Stimulated activated effector memory CD8-positive, alpha-beta T cell treated with anti-CD3 and anti-CD28 coated beads, Interleukin-12 subunit alpha, Interleukin-12 subunit beta, amount 100 ng/mL, for 72 hours (primary cell): ENCODE measurements at regions not wholly inside any gene's neighbourhood (a gene's known extent, or its start where the extent isn't known, plus 50 kb on each side); places are given as distances from the start of the nearest gene placed in this dataset.
A peak's percentile ranks its signal among the peaks of the same experiment; 100 is the strongest.
"Not testable (repeated sequence)": the region's sequence is repeated elsewhere in the genome, so short reads cannot be mapped to it uniquely, and the experiment has no call there.

Source experiments
- ATAC-seq: fragments of 150-1000 bp; cut with Tn5 transposase; 2 replicates; pipeline ENCODE4 v1.10.0; 2021
- DNase-seq, 2 donors: peaks; one replicate each; pipeline ENCODE4 v3.0.0; 2021 to 2022; ENCODE audit warnings: low spot score in 2 of 2
- H3K27ac Mint-ChIP-seq: one replicate; pipeline ENCODE4 v1.8.0; 2022; ENCODE audit warnings: mild to moderate bottlenecking, mixed read lengths
- H3K36me3 Mint-ChIP-seq: one replicate; pipeline ENCODE4 v1.8.0; 2022; ENCODE audit warnings: mild to moderate bottlenecking, mixed read lengths
- H3K4me1 Mint-ChIP-seq: one replicate; pipeline ENCODE4 v1.8.0; 2022; ENCODE audit warnings: mixed read lengths
- H3K4me3 Mint-ChIP-seq: one replicate; pipeline ENCODE4 v1.8.0; 2022; ENCODE audit warnings: mild to moderate bottlenecking, mixed read lengths
- H3K9me3 Mint-ChIP-seq: one replicate; pipeline ENCODE4 v1.8.0; 2022; ENCODE audit warnings: mixed read lengths

DNA sequence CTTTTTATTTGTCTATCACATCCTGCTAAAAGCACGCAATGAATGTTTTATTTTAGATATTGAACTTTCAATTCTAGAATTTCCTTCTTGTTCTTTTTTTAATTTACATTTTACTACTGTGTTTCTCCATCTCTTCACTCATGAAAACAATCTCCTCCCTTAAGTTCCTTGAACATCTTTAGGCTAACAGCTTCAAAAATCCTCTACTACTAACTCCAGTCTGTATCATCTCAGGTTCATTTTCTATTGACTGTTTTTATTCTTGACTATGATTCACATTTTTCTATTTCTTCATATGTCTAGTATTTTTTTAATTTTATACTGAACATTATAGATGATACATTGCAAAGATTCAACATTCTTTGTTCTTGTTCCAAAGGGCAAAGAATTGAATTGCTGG is 79.2 kb upstream of the NCK2 start:
- no peak overlapping the region for H3K27ac Mint-ChIP-seq

DNA sequence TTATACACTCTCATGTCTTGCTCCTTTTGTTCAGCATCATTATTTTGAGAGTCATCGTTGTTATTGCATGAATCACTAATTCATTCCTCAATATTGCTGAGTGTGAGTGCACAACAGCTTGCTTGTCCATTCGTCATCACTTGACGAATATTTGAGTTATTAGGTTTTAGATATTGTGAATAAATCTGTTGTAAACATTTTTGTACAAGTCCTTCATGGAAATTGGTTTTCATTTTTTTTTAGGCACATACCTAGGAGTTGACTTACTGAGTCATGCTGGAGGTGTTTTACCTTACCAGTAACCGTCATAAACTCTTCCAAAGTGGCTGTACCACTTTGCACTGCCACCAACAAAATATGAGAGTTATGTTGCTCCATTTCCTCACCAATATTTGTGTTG is 84.2 kb upstream of the NCK2 start:
- no peaks in the 10 kb centered on the region for H3K4me1 Mint-ChIP-seq
- peaks cover 5% of the 10 kb centered on the region for H3K9me3 Mint-ChIP-seq
- no peaks in the 10 kb centered on the region for H3K36me3 Mint-ChIP-seq
- no peak overlapping the region for H3K27ac Mint-ChIP-seq
- ATAC-seq (no peak), DNase-seq (no peak)
- H3K4me3 Mint-ChIP-seq, result no peak overlapping the region

More for the DNA sequence above, 79.2 kb upstream of the NCK2 start:
- no peak for ATAC-seq
- Mint-ChIP-seq H3K4me1 (no peaks in the 10 kb centered on the region), H3K36me3 (no peaks in the 10 kb centered on the region), H3K9me3 (peaks cover 11% of the 10 kb centered on the region), H3K4me3 (no peak overlapping the region)
- DNase-seq, result no peak

GRCh38 chr2:105655723-105656606 is 88.7 kb upstream of the NCK2 start:
- not testable (repeated sequence) for ATAC-seq, H3K36me3 Mint-ChIP-seq, H3K4me3 Mint-ChIP-seq, H3K4me1 Mint-ChIP-seq, H3K27ac Mint-ChIP-seq, H3K9me3 Mint-ChIP-seq
- DNase-seq, result peak in 1 of 2 donors; percentile 32

- H3K27ac Mint-ChIP-seq, result no peak overlapping the region
- ATAC-seq (no peak), DNase-seq (no peak)
- no peaks in the 10 kb centered on the region for H3K9me3 Mint-ChIP-seq
- no peaks in the 10 kb centered on the region for H3K4me1 Mint-ChIP-seq
- H3K36me3 Mint-ChIP-seq, result no peaks in the 10 kb centered on the region
- H3K4me3 Mint-ChIP-seq, result no peak overlapping the region
Observed at GRCh38 chr2:105655244-105655643, 89.5 kb upstream of the NCK2 start.

GRCh38 chr2:105654474-105655004 is 90.2 kb upstream of the NCK2 start:
- ATAC-seq (no peak), DNase-seq (peak in 1 of 2 donors; percentile 6)
- H3K4me1 Mint-ChIP-seq, result no peaks in the 10 kb centered on the region
- no peaks in the 10 kb centered on the region for H3K9me3 Mint-ChIP-seq
- no peak overlapping the region for H3K4me3 Mint-ChIP-seq
- H3K36me3 Mint-ChIP-seq, result no peaks in the 10 kb centered on the region
- no peak overlapping the region for H3K27ac Mint-ChIP-seq

- Mint-ChIP-seq H3K4me1 (no peaks in the 10 kb centered on the region), H3K36me3 (no peaks in the 10 kb centered on the region), H3K27ac (no peak overlapping the region), H3K4me3 (no peak overlapping the region), H3K9me3 (peaks cover 3% of the 10 kb centered on the region)
- ATAC-seq (no peak), DNase-seq (peak in 1 of 2 donors; percentile 17)
Observed at GRCh38 chr2:105653302-105653701, 91.4 kb upstream of the NCK2 start.

- no peaks in the 10 kb centered on the region for H3K4me1 Mint-ChIP-seq
- peak overlapping the region; percentile 9 for H3K27ac Mint-ChIP-seq
- no peak overlapping the region for H3K4me3 Mint-ChIP-seq
- H3K36me3 Mint-ChIP-seq, result no peaks in the 10 kb centered on the region
- DNase-seq (peak in 1 of 2 donors; percentile 13), ATAC-seq (no peak)
- H3K9me3 Mint-ChIP-seq, result peaks cover 3% of the 10 kb centered on the region
Observed at GRCh38 chr2:105652014-105652796, 92.5 kb upstream of the NCK2 start.

GRCh38 chr2:105649534-105649933 is 95.2 kb upstream of the NCK2 start:
- H3K4me3 Mint-ChIP-seq, result no peak overlapping the region
- H3K9me3 Mint-ChIP-seq, result peaks cover 3% of the 10 kb centered on the region
- H3K27ac Mint-ChIP-seq, result no peak overlapping the region
- ATAC-seq, result no peak
- H3K4me1 Mint-ChIP-seq, result no peaks in the 10 kb centered on the region
- H3K36me3 Mint-ChIP-seq, result no peaks in the 10 kb centered on the region
- no peak for DNase-seq

- Mint-ChIP-seq H3K27ac (no peak overlapping the region), H3K4me1 (no peaks in the 10 kb centered on the region), H3K4me3 (no peak overlapping the region), H3K9me3 (peaks cover 3% of the 10 kb centered on the region), H3K36me3 (no peaks in the 10 kb centered on the region)
- peak in 1 of 2 donors; percentile 30 for DNase-seq
- ATAC-seq, result no peak
Observed at GRCh38 chr2:105647731-105648130, 97.0 kb upstream of the NCK2 start.

DNA sequence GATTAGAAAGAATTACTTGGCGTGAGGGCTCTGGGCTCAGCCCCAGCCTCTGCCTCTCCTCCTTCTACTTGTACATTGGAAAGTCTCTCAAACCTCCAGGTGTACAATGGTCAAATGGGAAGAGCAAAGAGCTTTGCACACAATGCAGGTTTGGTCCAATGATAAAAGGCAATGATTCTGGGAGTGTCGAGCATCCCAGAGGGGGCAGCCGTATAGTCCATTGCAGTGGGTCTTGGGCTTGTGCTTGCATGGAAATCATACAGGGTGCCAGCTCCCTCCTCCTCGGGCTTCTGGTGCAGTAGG is 98.0 kb upstream of the NCK2 start:
- no peak for ATAC-seq

DNA sequence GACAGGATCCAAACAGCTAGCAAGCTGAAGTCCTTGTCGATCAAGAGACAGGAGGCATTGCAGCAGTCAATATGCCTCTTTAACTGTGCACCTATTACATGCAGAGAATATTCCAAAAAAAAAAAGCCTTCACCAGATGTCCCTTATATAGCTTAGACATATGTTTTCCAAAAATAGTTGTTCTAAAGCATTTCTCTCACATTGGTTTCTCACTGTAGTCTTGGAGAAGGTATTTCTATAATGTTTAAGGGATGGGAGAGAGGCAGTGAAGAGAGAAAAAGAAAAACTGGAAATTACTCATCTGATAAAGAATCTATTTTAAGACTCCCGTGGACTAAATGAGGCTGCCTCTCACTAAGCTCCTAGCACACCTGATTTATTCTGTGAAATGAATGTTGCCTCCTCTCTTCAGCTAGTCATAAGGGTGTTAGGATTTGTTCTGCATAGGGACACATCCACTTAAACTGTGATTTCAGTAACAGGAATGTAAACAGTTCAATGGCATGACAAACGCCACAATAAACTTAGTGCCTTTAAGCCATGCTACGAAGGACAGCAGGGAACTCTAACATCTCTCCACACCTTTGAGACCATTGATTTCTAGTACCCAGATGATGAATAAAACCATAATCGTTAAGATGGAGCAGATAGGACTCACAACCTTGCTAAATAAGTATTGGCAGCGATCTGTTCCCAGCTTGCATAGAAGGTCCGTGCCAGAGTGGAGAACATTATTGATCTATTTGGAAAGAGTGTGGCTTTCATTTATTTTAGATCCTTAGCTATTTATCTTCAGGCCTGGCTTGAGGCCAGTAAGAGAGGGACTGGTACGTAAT is 98.6 kb upstream of the NCK2 start:
- Mint-ChIP-seq H3K9me3 (peaks cover 3% of the 10 kb centered on the region), H3K4me1 (no peaks in the 10 kb centered on the region), H3K36me3 (no peaks in the 10 kb centered on the region), H3K27ac (no peak overlapping the region), H3K4me3 (no peak overlapping the region)
- DNase-seq (peak in 1 of 2 donors; percentile 3), ATAC-seq (no peak)

More for the DNA sequence above, 98.0 kb upstream of the NCK2 start:
- no peak for DNase-seq
- no peak overlapping the region for H3K4me3 Mint-ChIP-seq
- peaks cover 3% of the 10 kb centered on the region for H3K9me3 Mint-ChIP-seq
- H3K27ac Mint-ChIP-seq, result no peak overlapping the region
- H3K36me3 Mint-ChIP-seq, result no peaks in the 10 kb centered on the region
- H3K4me1 Mint-ChIP-seq, result no peaks in the 10 kb centered on the region

GRCh38 chr2:105645031-105645937 is 99.4 kb upstream of the NCK2 start:
- Mint-ChIP-seq H3K4me3 (no peak overlapping the region), H3K27ac (no peak overlapping the region)
- ATAC-seq, result no peak

DNA sequence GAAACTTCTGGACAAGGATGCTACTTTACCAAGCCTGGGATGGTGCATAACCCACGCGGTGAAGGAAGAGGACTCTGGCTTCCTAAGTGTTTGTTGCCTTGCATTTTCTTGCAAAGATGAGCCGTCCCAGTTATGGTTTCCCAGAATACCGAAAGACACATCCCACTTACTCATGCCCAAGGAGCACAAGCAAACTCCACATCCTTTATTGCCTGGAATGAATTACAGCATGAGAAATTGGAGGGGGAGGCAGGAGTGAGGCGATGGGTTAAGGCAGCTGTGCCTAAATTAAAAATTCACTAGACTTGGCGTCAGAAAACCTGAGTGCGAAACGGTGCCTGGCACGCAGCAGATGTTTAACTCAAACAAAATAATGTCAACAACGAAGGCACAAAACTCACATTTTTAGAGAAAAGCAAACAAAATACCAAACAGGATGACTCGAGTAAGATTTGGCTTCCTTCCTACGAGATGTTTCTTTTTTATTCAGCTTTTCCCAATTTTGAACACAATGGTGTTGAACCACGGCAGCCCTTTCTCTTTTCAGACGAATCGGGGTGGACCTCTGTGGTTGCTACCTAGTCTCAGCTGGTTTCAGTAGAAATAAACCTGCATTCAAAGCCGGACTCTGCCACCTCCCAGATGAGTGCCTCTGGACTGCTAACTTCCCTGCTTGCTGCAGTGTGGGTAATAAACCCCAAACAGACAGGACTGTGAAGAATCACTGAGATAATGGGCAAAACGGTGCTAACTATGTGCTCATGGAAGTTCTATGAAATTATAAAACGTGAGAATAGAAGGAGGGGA is 100.3 kb upstream of the NCK2 start:
- H3K4me3 Mint-ChIP-seq, result no peak overlapping the region
- H3K36me3 Mint-ChIP-seq, result no peaks in the 10 kb centered on the region
- DNase-seq, result peak in 1 of 2 donors; percentile 36

More at GRCh38 chr2:105645031-105645937, 99.4 kb upstream of the NCK2 start:
- H3K36me3 Mint-ChIP-seq, result no peaks in the 10 kb centered on the region
- H3K4me1 Mint-ChIP-seq, result no peaks in the 10 kb centered on the region
- H3K9me3 Mint-ChIP-seq, result peaks cover 3% of the 10 kb centered on the region
- peak in 1 of 2 donors; percentile 43 for DNase-seq

More for the DNA sequence above, 100.3 kb upstream of the NCK2 start:
- ATAC-seq, result no peak
- Mint-ChIP-seq H3K27ac (no peak overlapping the region), H3K9me3 (peaks cover 3% of the 10 kb centered on the region), H3K4me1 (no peaks in the 10 kb centered on the region)
